ENCODE measurements at regions not wholly inside any gene's neighbourhood (a gene's known extent, or its start where the extent isn't known, plus 50 kb on each side); places are given as distances from the start of the nearest gene placed in this dataset.

DNA sequence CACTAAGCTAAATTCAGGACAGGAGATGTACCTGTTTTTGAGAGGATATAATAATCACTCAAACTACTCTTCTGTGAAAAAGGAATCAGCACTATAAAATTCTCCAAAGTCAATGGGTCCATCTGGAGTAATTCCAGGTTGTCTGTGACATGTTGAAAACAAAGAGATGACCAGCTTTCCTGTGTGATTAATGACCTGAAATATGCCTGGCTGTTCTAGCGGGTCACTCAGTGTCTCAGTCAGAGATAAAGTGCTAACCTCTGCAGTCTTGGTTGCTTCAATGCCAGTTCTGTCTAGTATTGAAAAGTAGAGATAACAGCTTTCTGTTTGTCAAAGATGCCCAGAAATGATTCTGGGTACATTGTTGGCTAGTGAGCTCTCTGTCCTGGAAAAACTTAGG is 722.6 kb upstream of the TENM4 start:
- Histone ChIP-seq H4K20me1 (ENCODE audit: insufficient read depth, low read length) (no peaks in the 10 kb centered on the region), H3K79me2 (ENCODE audit: insufficient read depth, low read length) (no peaks in the 10 kb centered on the region), H3K36me3 (replicated peaks in 1 of 2; ENCODE audit: control insufficient read depth in 1 of 2, insufficient read depth in 2 of 2, low read length in 2 of 2) (no peaks in the 10 kb centered on the region), H3K4me1 (ENCODE audit: insufficient read depth, low read length) (no peaks in the 10 kb centered on the region), H3K9me3 (ENCODE audit: low read length) (no peaks in the 10 kb centered on the region), H3K27ac (ENCODE audit: extremely low read length, insufficient read depth, low read length) (no peak overlapping the region), H3K9ac (ENCODE audit: insufficient read depth, low read depth, low read length) (no peak overlapping the region), H3K27me3 (ENCODE audit: control insufficient read depth in 1 of 2, insufficient read depth in 2 of 2, low read length in 2 of 2) (no peaks in the 10 kb centered on the region), H3K4me2 (ENCODE audit: low read depth, low read length) (no peak overlapping the region), H3K4me3 (replicated peaks in 1 of 3; ENCODE audit: insufficient read depth in 1 of 3, low read depth in 2 of 3, low read length in 3 of 3) (no peak overlapping the region), H2AFZ (ENCODE audit: low read length) (no peak overlapping the region)
- no peak for ATAC-seq
- ChIA-PET POLR2A (no interaction called here), CTCF (ENCODE audit: low intra/inter-chr PET ratio, low total read pairs) (no interaction called here)
- no peak for DNase-seq (ENCODE audit: low spot score)
- intact Hi-C loops (cut with micrococcal nuclease; ENCODE audit: unreplicated experiment): no loop called here
- TF ChIP-seq, protein P1, sequence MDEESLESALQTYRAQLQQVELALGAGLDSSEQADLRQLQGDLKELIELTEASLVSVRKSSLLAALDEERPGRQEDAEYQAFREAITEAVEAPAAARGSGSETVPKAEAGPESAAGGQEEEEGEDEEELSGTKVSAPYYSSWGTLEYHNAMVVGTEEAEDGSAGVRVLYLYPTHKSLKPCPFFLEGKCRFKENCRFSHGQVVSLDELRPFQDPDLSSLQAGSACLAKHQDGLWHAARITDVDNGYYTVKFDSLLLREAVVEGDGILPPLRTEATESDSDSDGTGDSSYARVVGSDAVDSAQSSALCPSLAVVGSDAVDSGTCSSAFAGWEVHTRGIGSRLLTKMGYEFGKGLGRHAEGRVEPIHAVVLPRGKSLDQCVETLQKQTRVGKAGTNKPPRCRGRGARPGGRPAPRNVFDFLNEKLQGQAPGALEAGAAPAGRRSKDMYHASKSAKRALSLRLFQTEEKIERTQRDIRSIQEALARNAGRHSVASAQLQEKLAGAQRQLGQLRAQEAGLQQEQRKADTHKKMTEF (CRISPR knock-in tag; IDR thresholded peaks at IDR 0.05): no peak
- TF ChIP-seq ZNF569 (CRISPR knock-in tag; IDR thresholded peaks at IDR 0.05; ENCODE audit: borderline replicate concordance) (no peak), ZNF749 (CRISPR knock-in tag; IDR thresholded peaks at IDR 0.05; ENCODE audit: borderline replicate concordance) (no peak), ZKSCAN8 (CRISPR knock-in tag; IDR thresholded peaks at IDR 0.05; ENCODE audit: borderline replicate concordance) (no peak), U2AF1 (optimal IDR thresholded peaks at IDR 0.05; ENCODE audit: low read depth, low read length) (no peak), MEF2D (CRISPR knock-in tag; IDR thresholded peaks at IDR 0.05) (no peak), ZNF549 (CRISPR knock-in tag; IDR thresholded peaks at IDR 0.05) (no peak), SNAI1 (CRISPR knock-in tag; IDR thresholded peaks at IDR 0.05; ENCODE audit: borderline replicate concordance) (no peak), SMARCE1 (IDR thresholded peaks at IDR 0.05; ENCODE audit: borderline replicate concordance) (no peak)
- TF ChIP-seq, protein P2, sequence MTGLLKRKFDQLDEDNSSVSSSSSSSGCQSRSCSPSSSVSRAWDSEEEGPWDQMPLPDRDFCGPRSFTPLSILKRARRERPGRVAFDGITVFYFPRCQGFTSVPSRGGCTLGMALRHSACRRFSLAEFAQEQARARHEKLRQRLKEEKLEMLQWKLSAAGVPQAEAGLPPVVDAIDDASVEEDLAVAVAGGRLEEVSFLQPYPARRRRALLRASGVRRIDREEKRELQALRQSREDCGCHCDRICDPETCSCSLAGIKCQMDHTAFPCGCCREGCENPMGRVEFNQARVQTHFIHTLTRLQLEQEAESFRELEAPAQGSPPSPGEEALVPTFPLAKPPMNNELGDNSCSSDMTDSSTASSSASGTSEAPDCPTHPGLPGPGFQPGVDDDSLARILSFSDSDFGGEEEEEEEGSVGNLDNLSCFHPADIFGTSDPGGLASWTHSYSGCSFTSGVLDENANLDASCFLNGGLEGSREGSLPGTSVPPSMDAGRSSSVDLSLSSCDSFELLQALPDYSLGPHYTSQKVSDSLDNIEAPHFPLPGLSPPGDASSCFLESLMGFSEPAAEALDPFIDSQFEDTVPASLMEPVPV (CRISPR knock-in tag; IDR thresholded peaks at IDR 0.05): no peak
- TF ChIP-seq, protein P3, sequence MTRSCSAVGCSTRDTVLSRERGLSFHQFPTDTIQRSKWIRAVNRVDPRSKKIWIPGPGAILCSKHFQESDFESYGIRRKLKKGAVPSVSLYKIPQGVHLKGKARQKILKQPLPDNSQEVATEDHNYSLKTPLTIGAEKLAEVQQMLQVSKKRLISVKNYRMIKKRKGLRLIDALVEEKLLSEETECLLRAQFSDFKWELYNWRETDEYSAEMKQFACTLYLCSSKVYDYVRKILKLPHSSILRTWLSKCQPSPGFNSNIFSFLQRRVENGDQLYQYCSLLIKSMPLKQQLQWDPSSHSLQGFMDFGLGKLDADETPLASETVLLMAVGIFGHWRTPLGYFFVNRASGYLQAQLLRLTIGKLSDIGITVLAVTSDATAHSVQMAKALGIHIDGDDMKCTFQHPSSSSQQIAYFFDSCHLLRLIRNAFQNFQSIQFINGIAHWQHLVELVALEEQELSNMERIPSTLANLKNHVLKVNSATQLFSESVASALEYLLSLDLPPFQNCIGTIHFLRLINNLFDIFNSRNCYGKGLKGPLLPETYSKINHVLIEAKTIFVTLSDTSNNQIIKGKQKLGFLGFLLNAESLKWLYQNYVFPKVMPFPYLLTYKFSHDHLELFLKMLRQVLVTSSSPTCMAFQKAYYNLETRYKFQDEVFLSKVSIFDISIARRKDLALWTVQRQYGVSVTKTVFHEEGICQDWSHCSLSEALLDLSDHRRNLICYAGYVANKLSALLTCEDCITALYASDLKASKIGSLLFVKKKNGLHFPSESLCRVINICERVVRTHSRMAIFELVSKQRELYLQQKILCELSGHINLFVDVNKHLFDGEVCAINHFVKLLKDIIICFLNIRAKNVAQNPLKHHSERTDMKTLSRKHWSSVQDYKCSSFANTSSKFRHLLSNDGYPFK (CRISPR knock-in tag; IDR thresholded peaks at IDR 0.05; ENCODE audit: borderline replicate concordance): no peak
- no peak for FAIRE-seq
- BruUV-seq (replicated peaks): no TSS peak
- 0% methylated on average over 1 of the region's 1 CpG for WGBS (ENCODE audit: low lambda C conversion rate)
- in situ Hi-C loops (cut with HindIII; ENCODE audit: extremely low pct_ligation_motif_present, low pct_unique_long_range_greater_than_20kb): loop anchor here (25.0 kb wide), 1 partner anchor 451 kb away; no protein-coding TSS in a partner anchor
